ENCODE measurements at regions not wholly inside any gene's neighbourhood (a gene's known extent, or its start where the extent isn't known, plus 50 kb on each side); places are given as distances from the start of the nearest gene placed in this dataset.

DNA sequence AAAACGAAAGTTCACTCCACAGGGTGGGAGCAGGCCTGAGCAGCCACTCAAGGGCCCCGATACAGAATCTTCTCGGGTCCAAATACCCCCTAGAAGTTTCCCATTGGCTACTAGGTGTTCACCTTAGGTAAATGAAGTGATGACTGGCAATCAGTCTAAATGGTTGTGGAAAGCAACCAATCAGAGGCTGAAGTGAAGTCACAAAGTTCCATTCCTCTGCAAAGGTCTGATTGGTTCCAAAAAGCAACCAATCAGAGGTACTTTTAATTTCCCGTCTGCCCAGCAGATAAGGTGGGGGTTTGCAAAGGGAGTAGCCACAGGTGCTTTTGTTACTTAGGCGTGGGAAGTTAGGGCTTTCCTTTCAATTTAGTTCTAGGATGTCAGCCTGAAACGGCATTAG lies 58.2 kb upstream of the NKAP start:
- intact Hi-C loops (cut with micrococcal nuclease; ENCODE audit: unreplicated experiment): no loop called here
- H3K4me3 ChIP-seq (ENCODE audit: low read depth, low read length, poor library complexity, severe bottlenecking): no peak overlapping the region
- no peaks in the 10 kb centered on the region for H3K9me3 ChIP-seq (ENCODE audit: low read length)
- peak overlapping the region; percentile 21; the same call in 1 of the 2 replicates for H2AFZ ChIP-seq (ENCODE audit: low read length)
- H3K4me1 ChIP-seq (ENCODE audit: insufficient read depth, low read length, poor library complexity, severe bottlenecking): peaks cover 16% of the 10 kb centered on the region
- TF ChIP-seq, protein P1, sequence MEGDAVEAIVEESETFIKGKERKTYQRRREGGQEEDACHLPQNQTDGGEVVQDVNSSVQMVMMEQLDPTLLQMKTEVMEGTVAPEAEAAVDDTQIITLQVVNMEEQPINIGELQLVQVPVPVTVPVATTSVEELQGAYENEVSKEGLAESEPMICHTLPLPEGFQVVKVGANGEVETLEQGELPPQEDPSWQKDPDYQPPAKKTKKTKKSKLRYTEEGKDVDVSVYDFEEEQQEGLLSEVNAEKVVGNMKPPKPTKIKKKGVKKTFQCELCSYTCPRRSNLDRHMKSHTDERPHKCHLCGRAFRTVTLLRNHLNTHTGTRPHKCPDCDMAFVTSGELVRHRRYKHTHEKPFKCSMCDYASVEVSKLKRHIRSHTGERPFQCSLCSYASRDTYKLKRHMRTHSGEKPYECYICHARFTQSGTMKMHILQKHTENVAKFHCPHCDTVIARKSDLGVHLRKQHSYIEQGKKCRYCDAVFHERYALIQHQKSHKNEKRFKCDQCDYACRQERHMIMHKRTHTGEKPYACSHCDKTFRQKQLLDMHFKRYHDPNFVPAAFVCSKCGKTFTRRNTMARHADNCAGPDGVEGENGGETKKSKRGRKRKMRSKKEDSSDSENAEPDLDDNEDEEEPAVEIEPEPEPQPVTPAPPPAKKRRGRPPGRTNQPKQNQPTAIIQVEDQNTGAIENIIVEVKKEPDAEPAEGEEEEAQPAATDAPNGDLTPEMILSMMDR (conservative IDR thresholded peaks at IDR 0.05; ENCODE audit: low read length): no peak
- no peak for TF ChIP-seq EZH2phosphoT487 (IDR thresholded peaks at IDR 0.05; ENCODE audit: borderline replicate concordance, low read depth, low read length)
- DNase-seq (ENCODE audit: low spot score): no peak
- H3K4me2 ChIP-seq (ENCODE audit: low read length): no peak overlapping the region
- no peaks in the 10 kb centered on the region for H3K36me3 ChIP-seq (ENCODE audit: insufficient read depth, low read length)
- H4K20me1 ChIP-seq (ENCODE audit: insufficient read depth, low read length): no peaks in the 10 kb centered on the region
- H3K27ac ChIP-seq (ENCODE audit: low read depth, low read length, poor library complexity, severe bottlenecking): no peak overlapping the region
- ChIA-PET CTCF (ENCODE audit: unreplicated experiment) (no interaction called here), POLR2A (no interaction called here)
- no peaks in the 10 kb centered on the region for H3K9me2 ChIP-seq (ENCODE audit: insufficient read depth, low read length)
- H3K79me2 ChIP-seq (ENCODE audit: insufficient read depth, low read depth, low read length): no peaks in the 10 kb centered on the region
- BruUV-seq (replicated peaks): no TSS peak

DNA sequence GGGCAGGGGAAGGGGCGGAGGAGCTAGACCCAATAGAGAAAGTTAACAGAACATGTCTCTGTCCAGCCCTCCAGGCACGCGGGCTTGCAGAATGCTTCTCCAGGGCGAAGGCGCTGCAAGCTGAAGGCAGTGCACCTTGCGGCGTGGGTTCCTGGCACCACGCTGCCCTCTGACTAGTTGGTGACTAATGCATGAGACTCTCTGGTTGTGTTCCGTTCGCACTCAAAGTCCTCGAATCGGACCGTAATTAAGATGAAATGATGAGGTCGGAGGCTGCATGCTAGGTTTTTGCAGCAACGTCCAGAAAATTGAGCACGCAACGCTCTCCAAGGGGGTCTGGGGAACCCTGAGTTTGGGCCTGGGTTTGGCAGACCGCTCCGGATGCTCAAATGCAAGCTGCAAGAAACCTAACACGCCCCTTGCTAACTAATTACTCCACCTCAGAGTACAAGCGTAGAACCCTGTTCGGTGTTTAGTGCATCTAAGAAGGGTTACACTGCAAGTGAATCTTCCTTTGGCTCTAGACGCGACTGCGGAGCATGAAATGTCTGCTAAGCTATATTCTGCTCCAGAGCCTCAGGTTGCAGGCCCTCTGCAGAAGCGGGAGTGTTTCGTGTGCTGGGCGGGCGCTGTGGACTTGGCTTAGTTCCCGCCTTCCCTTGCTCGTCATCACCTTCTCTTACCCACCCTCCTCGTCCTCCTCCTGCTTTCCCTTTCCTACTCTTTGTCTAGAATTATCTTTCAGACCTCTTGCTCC lies 57.1 kb upstream of the NKAP start:
- Histone ChIP-seq H3K36me3 (ENCODE audit: insufficient read depth, low read length) (no peaks in the 10 kb centered on the region), H3K4me2 (ENCODE audit: low read length) (no peak overlapping the region), H2AFZ (ENCODE audit: low read length) (no peak overlapping the region), H3K79me2 (ENCODE audit: insufficient read depth, low read depth, low read length) (no peaks in the 10 kb centered on the region), H3K9me2 (ENCODE audit: insufficient read depth, low read length) (no peaks in the 10 kb centered on the region), H3K27ac (ENCODE audit: low read depth, low read length, poor library complexity, severe bottlenecking) (no peak overlapping the region), H3K9me3 (ENCODE audit: low read length) (no peaks in the 10 kb centered on the region), H3K4me1 (ENCODE audit: insufficient read depth, low read length, poor library complexity, severe bottlenecking) (peaks cover 26% of the 10 kb centered on the region), H4K20me1 (ENCODE audit: insufficient read depth, low read length) (no peaks in the 10 kb centered on the region), H3K4me3 (ENCODE audit: low read depth, low read length, poor library complexity, severe bottlenecking) (no peak overlapping the region)
- no peak for TF ChIP-seq EZH2phosphoT487 (IDR thresholded peaks at IDR 0.05; ENCODE audit: borderline replicate concordance, low read depth, low read length)
- TF ChIP-seq, protein P1 (conservative IDR thresholded peaks at IDR 0.05; ENCODE audit: low read length): no peak
- intact Hi-C loops (cut with micrococcal nuclease; ENCODE audit: unreplicated experiment): no loop called here
- CTCF ChIA-PET (ENCODE audit: unreplicated experiment): no interaction called here
- no TSS peak for BruUV-seq (replicated peaks)
- no peak for DNase-seq (ENCODE audit: low spot score)
- POLR2A ChIA-PET: no interaction called here

DNA sequence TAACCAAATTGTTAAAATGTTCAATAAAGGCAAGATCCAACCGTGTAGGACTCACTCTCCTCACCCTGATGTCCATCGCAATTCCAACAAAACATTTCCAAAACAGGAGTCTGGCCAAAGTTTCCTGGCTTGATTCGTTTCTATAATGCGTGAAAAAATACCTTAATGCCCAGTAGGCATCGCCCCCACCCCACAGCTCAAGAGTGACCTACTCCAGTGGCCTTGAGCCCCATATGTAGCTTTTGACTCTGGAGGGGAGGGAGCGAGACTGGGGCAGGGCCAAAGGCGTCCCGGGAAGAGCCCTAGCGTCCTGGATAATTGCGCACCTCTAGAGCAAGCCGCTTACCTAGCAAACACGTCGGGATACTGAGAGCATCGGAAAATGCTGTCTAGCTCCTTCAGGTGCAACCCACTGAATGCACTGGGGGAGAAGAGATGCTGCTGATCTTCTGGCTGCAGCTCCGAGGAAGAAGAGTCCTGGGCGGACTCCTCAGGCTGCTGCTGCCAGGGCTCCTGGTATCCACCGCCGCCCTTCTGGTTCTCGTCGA lies 55.6 kb upstream of the NKAP start:
- Histone ChIP-seq H3K36me3 (ENCODE audit: insufficient read depth, low read length) (no peaks in the 10 kb centered on the region), H4K20me1 (ENCODE audit: insufficient read depth, low read length) (no peaks in the 10 kb centered on the region), H3K27ac (ENCODE audit: low read depth, low read length, poor library complexity, severe bottlenecking) (no peak overlapping the region), H2AFZ (ENCODE audit: low read length) (no peak overlapping the region), H3K79me2 (ENCODE audit: insufficient read depth, low read depth, low read length) (no peaks in the 10 kb centered on the region), H3K4me3 (ENCODE audit: low read depth, low read length, poor library complexity, severe bottlenecking) (no peak overlapping the region), H3K4me2 (ENCODE audit: low read length) (no peak overlapping the region), H3K9me2 (ENCODE audit: insufficient read depth, low read length) (no peaks in the 10 kb centered on the region), H3K9me3 (ENCODE audit: low read length) (no peaks in the 10 kb centered on the region), H3K4me1 (ENCODE audit: insufficient read depth, low read length, poor library complexity, severe bottlenecking) (peaks cover 38% of the 10 kb centered on the region)
- no peak for DNase-seq (ENCODE audit: low spot score)
- CTCF ChIA-PET (ENCODE audit: unreplicated experiment): no interaction called here
- BruUV-seq (replicated peaks): no TSS peak
- POLR2A ChIA-PET: interaction anchor here (0.6 kb wide), 1 partner anchor 416 kb away, joined by 5 read pairs; no protein-coding TSS in a partner anchor
- TF ChIP-seq, protein P1 (conservative IDR thresholded peaks at IDR 0.05; ENCODE audit: low read length): no peak
- TF ChIP-seq EZH2phosphoT487 (IDR thresholded peaks at IDR 0.05; ENCODE audit: borderline replicate concordance, low read depth, low read length): no peak
- intact Hi-C loops (cut with micrococcal nuclease; ENCODE audit: unreplicated experiment): no loop called here
